Left lung (tissue), 4 donors: ENCODE measurements at regions not wholly inside any gene's neighbourhood (a gene's known extent, or its start where the extent isn't known, plus 50 kb on each side); places are given as distances from the start of the nearest gene placed in this dataset.

ENCODE experiments used
- ATAC-seq: fragments of 200-7000 bp; cut with Tn5 transposase; one replicate; pipeline ENCODE4 v1.9.1; 2020; ENCODE audit warnings: moderate library complexity
- DNase-seq, 4 donors: peaks; one replicate each; pipeline ENCODE4 v3.0.0-alpha.2; 2013 to 2020
- H3K27ac ChIP-seq, 2 donors: fragments of 200-600 bp; sonication (generic) in 1 of 2; one replicate each; pipeline versions ENCODE4 v1.5.0 to v1.8.0; 2020 to 2021
- H3K27me3 ChIP-seq, 2 donors: fragments of 200-600 bp; sonication (generic) in 1 of 2; one replicate each; pipeline versions ENCODE4 v1.5.0 to v1.8.0; 2020 to 2021
- H3K36me3 ChIP-seq, 2 donors: fragments of 200-600 bp; sonication (generic) in 1 of 2; one replicate each; pipeline versions ENCODE4 v1.5.0 to v1.8.0; 2020 to 2021
- H3K4me1 ChIP-seq, 2 donors: fragments of 200-600 bp; one replicate each; pipeline ENCODE4 v1.8.0; 2021
- H3K4me3 ChIP-seq, 2 donors: fragments of 200-600 bp; sonication (generic) in 1 of 2; one replicate each; pipeline versions ENCODE4 v1.5.0 to v1.8.0; 2020 to 2021; ENCODE audit warnings: mild to moderate bottlenecking in 1 of 2
- H3K9me3 ChIP-seq, 2 donors: fragments of 200-600 bp; sonication (generic) in 1 of 2; one replicate each; pipeline versions ENCODE4 v1.5.0 to v1.8.0; 2020 to 2021
- CTCF ChIP-seq, 2 donors: fragments of 200-600 bp; sonication (generic) in 1 of 2; IDR thresholded peaks; one replicate each; pipeline versions ENCODE4 v1.5.0 to v1.8.0; 2021; ENCODE audit warnings: antibody characterized with exemption in 2 of 2
- intact Hi-C, 2 donors: fragments of 100-400 bp; cut with DNase I; formaldehyde crosslinking; loops; one replicate each; pipeline versions ENCODE4 v1.11.2 to v1.14.2; 2022
- donor health status: DM: no; HTN: yes; CAD: no.
- donor health status: DM: no; HTN: no; CAD: no.

GRCh38 chr12:94082690-94083089 is 65.7 kb upstream of the PLXNC1 start:
- no peaks in the 10 kb centered on the region for H3K4me1 ChIP-seq
- intact Hi-C loops: no loop called here

GRCh38 chr12:94089891-94090290 is 58.5 kb upstream of the PLXNC1 start:
- TF ChIP-seq CTCF (IDR thresholded peaks at IDR 0.05): no peak
- peaks cover 0 to 3% of the 10 kb centered on the region in 2 donors for H3K9me3 ChIP-seq
- H3K27me3 ChIP-seq: no peaks in the 10 kb centered on the region
- no peak for DNase-seq
- no peak overlapping the region for H3K27ac ChIP-seq
- H3K4me1 ChIP-seq: no peaks in the 10 kb centered on the region
- no peak overlapping the region for H3K4me3 ChIP-seq
- no peaks in the 10 kb centered on the region for H3K36me3 ChIP-seq
- peak; percentile 33 for ATAC-seq
- intact Hi-C loops: no loop called here

More at GRCh38 chr12:94082690-94083089, 65.7 kb upstream of the PLXNC1 start:
- no peak overlapping the region for H3K27ac ChIP-seq
- ATAC-seq: no peak
- H3K36me3 ChIP-seq: no peaks in the 10 kb centered on the region
- peaks cover 0 to 6% of the 10 kb centered on the region in 2 donors for H3K9me3 ChIP-seq
- no peak for TF ChIP-seq CTCF (IDR thresholded peaks at IDR 0.05)
- no peak for DNase-seq
- no peaks in the 10 kb centered on the region for H3K27me3 ChIP-seq
- no peak overlapping the region for H3K4me3 ChIP-seq

- no peaks in the 10 kb centered on the region for H3K9me3 ChIP-seq
- ATAC-seq: no peak
- no peak for DNase-seq
- H3K27me3 ChIP-seq: no peaks in the 10 kb centered on the region
- TF ChIP-seq CTCF (IDR thresholded peaks at IDR 0.05): no peak
- H3K36me3 ChIP-seq: no peaks in the 10 kb centered on the region
- no peaks in the 10 kb centered on the region for H3K4me1 ChIP-seq
- intact Hi-C loops: no loop called here
- H3K27ac ChIP-seq: no peak overlapping the region
- no peak overlapping the region for H3K4me3 ChIP-seq
Measured at GRCh38 chr12:94091624-94092023, 56.8 kb upstream of the PLXNC1 start.

GRCh38 chr12:94092516-94093241 is 55.7 kb upstream of the PLXNC1 start:
- no peaks in the 10 kb centered on the region for H3K9me3 ChIP-seq
- no peak overlapping the region for H3K4me3 ChIP-seq
- ATAC-seq (peak; percentile 33), DNase-seq (no peak)
- no peak for TF ChIP-seq CTCF (IDR thresholded peaks at IDR 0.05)
- no peaks in the 10 kb centered on the region for H3K27me3 ChIP-seq
- no peak overlapping the region for H3K27ac ChIP-seq
- intact Hi-C loops: no loop called here
- no peaks in the 10 kb centered on the region for H3K36me3 ChIP-seq
- no peaks in the 10 kb centered on the region for H3K4me1 ChIP-seq

GRCh38 chr12:94094700-94095099 is 53.7 kb upstream of the PLXNC1 start:
- H3K9me3 ChIP-seq: no peaks in the 10 kb centered on the region
- H3K36me3 ChIP-seq: no peaks in the 10 kb centered on the region
- ATAC-seq: no peak
- TF ChIP-seq CTCF (IDR thresholded peaks at IDR 0.05): no peak
- no peaks in the 10 kb centered on the region for H3K4me1 ChIP-seq
- intact Hi-C loops: no loop called here
- H3K27me3 ChIP-seq: peaks cover 0 to 7% of the 10 kb centered on the region in 2 donors
- H3K4me3 ChIP-seq: no peak overlapping the region
- DNase-seq: no peak
- H3K27ac ChIP-seq: no peak overlapping the region
